ENCODE measurements at regions not wholly inside any gene's neighbourhood (a gene's known extent, or its start where the extent isn't known, plus 50 kb on each side); places are given as distances from the start of the nearest gene placed in this dataset.

- Histone ChIP-seq H3K4me1 (ENCODE audit: control insufficient read depth in 2 of 3, insufficient read depth in 2 of 3, low read depth in 1 of 3, low read length in 3 of 3) (no peaks in the 10 kb centered on the region), H3K27me3 (ENCODE audit: control insufficient read depth, insufficient read depth, low read length) (no peaks in the 10 kb centered on the region), H3K9me3 (ENCODE audit: control insufficient read depth in 2 of 3, insufficient read depth in 1 of 3, low read length in 3 of 3) (no peaks in the 10 kb centered on the region), H3K27ac (ENCODE audit: low read depth in 2 of 2, low read length in 2 of 2) (no peak overlapping the region), H3K4me3 (ENCODE audit: low read length in 3 of 3) (no peak overlapping the region), H3K9ac (ENCODE audit: low read length in 3 of 3) (no peak overlapping the region), H3K36me3 (ENCODE audit: control insufficient read depth in 2 of 3, insufficient read depth in 3 of 3, low read length in 3 of 3) (no peaks in the 10 kb centered on the region)
- no peak for DNase-seq
- no peak for FAIRE-seq
- intact Hi-C loops (cut with DNase I): no loop called here
- no peak for TF ChIP-seq CTCF (IDR thresholded peaks at IDR 0.05; ENCODE audit: borderline replicate concordance, extremely low read depth, insufficient read depth)
Measured at GRCh38 chr1:199160521-199161318, 521.9 kb downstream of the PTPRC start.

DNA sequence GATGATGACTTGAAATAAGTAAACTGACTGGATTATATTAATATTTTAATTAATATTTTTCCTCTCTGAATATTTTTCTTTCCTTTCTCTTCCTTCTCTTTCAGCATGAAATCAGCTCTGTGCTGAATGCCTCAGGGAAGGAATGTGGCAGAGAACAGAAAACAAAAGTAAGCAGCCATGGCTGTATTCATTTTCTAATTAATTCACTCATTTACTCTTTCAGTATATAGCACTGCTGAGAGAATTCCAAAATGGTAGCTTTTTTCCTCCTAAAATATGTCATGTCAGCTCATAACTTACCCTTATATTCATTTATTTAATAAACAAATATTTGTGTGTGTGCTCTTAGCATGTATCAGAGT is 522.5 kb downstream of the PTPRC start:
- H3K27me3 ChIP-seq (ENCODE audit: control insufficient read depth, insufficient read depth, low read length): no peaks in the 10 kb centered on the region
- H3K36me3 ChIP-seq (ENCODE audit: control insufficient read depth in 2 of 3, insufficient read depth in 3 of 3, low read length in 3 of 3): no peaks in the 10 kb centered on the region
- FAIRE-seq (no peak), DNase-seq (no peak)
- H3K4me3 ChIP-seq (ENCODE audit: low read length in 3 of 3): no peak overlapping the region
- no peak for TF ChIP-seq CTCF (IDR thresholded peaks at IDR 0.05; ENCODE audit: borderline replicate concordance, extremely low read depth, insufficient read depth)
- no peaks in the 10 kb centered on the region for H3K4me1 ChIP-seq (ENCODE audit: control insufficient read depth in 2 of 3, insufficient read depth in 2 of 3, low read depth in 1 of 3, low read length in 3 of 3)
- intact Hi-C loops (cut with DNase I): no loop called here
- no peaks in the 10 kb centered on the region for H3K9me3 ChIP-seq (ENCODE audit: control insufficient read depth in 2 of 3, insufficient read depth in 1 of 3, low read length in 3 of 3)
- no peak overlapping the region for H3K9ac ChIP-seq (ENCODE audit: low read length in 3 of 3)
- H3K27ac ChIP-seq (ENCODE audit: low read depth in 2 of 2, low read length in 2 of 2): no peak overlapping the region

DNA sequence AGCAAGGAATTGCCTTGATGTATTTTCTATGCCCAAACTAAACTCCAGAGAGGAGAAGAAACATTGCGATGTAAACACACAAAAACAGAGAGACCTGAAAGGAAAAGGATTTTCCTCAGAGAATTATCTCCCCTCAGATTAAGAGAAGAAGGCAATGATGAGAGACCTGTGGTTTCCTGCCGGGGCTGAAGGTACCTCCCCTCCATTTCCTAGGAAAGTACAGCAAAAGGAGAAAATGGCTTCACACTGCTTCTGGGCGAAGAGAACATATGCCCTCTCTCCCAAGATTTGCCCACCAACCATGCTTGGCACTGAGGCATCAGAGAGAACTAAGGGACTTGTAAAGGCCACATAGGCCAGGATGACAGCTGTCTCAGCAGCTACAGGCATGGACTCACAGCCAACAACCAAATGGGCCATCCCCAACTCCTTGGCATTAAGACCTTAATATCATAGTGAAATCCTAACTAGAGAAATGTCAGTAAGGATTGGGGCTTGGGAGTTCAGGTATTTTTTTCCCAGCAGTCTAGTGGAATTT is 523.0 kb downstream of the PTPRC start:
- no peaks in the 10 kb centered on the region for H3K27me3 ChIP-seq (ENCODE audit: control insufficient read depth, insufficient read depth, low read length)
- H3K27ac ChIP-seq (ENCODE audit: low read depth in 2 of 2, low read length in 2 of 2): no peak overlapping the region
- no peak overlapping the region for H3K9ac ChIP-seq (ENCODE audit: low read length in 3 of 3)
- DNase-seq (no peak), FAIRE-seq (no peak)
- H3K4me3 ChIP-seq (ENCODE audit: low read length in 3 of 3): no peak overlapping the region
- no peaks in the 10 kb centered on the region for H3K4me1 ChIP-seq (ENCODE audit: control insufficient read depth in 2 of 3, insufficient read depth in 2 of 3, low read depth in 1 of 3, low read length in 3 of 3)
- no peaks in the 10 kb centered on the region for H3K36me3 ChIP-seq (ENCODE audit: control insufficient read depth in 2 of 3, insufficient read depth in 3 of 3, low read length in 3 of 3)
- H3K9me3 ChIP-seq (ENCODE audit: control insufficient read depth in 2 of 3, insufficient read depth in 1 of 3, low read length in 3 of 3): no peaks in the 10 kb centered on the region
- intact Hi-C loops (cut with DNase I): no loop called here
- TF ChIP-seq CTCF (IDR thresholded peaks at IDR 0.05; ENCODE audit: borderline replicate concordance, extremely low read depth, insufficient read depth): no peak

Measured in kidney (tissue), 13 donors.